ENCODE measurements at regions not wholly inside any gene's neighbourhood (a gene's known extent, or its start where the extent isn't known, plus 50 kb on each side); places are given as distances from the start of the nearest gene placed in this dataset.

DNA sequence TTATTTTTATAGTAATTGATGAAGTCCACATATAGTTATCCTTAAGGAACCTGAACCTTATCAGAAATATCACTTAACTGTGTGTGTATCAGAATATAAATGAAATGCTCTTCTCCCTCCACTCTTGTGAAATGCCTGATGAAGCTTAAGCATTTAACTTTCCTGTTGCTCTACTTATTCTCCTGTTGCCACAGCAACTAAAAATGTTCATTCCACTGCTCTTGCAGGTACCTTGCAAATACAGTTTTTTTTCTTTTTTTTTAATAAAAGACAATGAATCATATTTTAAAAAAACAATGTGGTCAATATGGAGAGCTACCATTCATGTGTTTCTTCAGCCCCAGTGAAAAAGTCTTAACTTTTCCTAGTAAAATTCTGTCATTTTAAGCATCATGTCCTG, 210.3 kb downstream of the RFPL4B start:
- no peak for DNase-seq
- H3K4me1 ChIP-seq (ENCODE audit: low read length), result no peaks in the 10 kb centered on the region
- no peaks in the 10 kb centered on the region for H3K9me3 ChIP-seq (ENCODE audit: low read length)
- H3K27ac ChIP-seq (ENCODE audit: low read length), result no peak overlapping the region
- no peaks in the 10 kb centered on the region for H3K27me3 ChIP-seq (ENCODE audit: low read length)
- no peaks in the 10 kb centered on the region for H3K9me2 ChIP-seq (replicated peaks; ENCODE audit: insufficient read depth, low read length)
- no peak overlapping the region for H3K4me2 ChIP-seq (ENCODE audit: low read depth, low read length, poor library complexity, severe bottlenecking)
- no peak overlapping the region for H2AFZ ChIP-seq (ENCODE audit: low read length)
- H3K36me3 ChIP-seq (ENCODE audit: insufficient read depth, low read length), result no peaks in the 10 kb centered on the region
- no peak overlapping the region for H3K9ac ChIP-seq (ENCODE audit: low read length)
- H3K79me2 ChIP-seq (ENCODE audit: low read length), result no peaks in the 10 kb centered on the region
- H3K4me3 ChIP-seq (ENCODE audit: low read length), result no peak overlapping the region
- H4K20me1 ChIP-seq (ENCODE audit: insufficient read depth, low read depth, low read length), result no peaks in the 10 kb centered on the region

DNA sequence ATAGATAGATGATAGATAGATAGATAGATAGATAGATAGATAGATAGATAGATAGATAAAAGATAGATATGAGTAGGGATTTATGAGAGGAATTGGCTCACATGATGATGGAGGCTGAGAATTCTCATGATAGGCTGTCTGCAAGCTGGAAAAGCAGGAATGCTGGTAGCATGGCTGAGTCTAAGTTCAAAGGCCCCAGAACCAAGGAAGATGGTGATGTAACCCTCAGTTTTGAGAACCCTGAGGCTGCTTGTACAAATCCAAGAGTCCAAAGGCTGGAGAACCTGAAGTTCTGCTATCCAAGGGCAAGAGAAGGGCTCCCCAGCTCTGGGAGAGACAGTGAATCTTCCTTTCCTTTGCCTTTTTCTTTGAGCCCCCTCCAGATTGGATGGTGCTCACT, 210.8 kb downstream of the RFPL4B start:
- no peaks in the 10 kb centered on the region for H3K9me3 ChIP-seq (ENCODE audit: low read length)
- H3K9me2 ChIP-seq (replicated peaks; ENCODE audit: insufficient read depth, low read length), result no peaks in the 10 kb centered on the region
- no peaks in the 10 kb centered on the region for H3K27me3 ChIP-seq (ENCODE audit: low read length)
- H2AFZ ChIP-seq (ENCODE audit: low read length), result no peak overlapping the region
- H3K9ac ChIP-seq (ENCODE audit: low read length), result no peak overlapping the region
- H3K4me2 ChIP-seq (ENCODE audit: low read depth, low read length, poor library complexity, severe bottlenecking), result no peak overlapping the region
- H3K36me3 ChIP-seq (ENCODE audit: insufficient read depth, low read length), result no peaks in the 10 kb centered on the region
- H3K4me1 ChIP-seq (ENCODE audit: low read length), result no peaks in the 10 kb centered on the region
- H3K4me3 ChIP-seq (ENCODE audit: low read length), result no peak overlapping the region
- H3K79me2 ChIP-seq (ENCODE audit: low read length), result no peaks in the 10 kb centered on the region
- DNase-seq, result no peak
- H3K27ac ChIP-seq (ENCODE audit: low read length), result no peak overlapping the region
- H4K20me1 ChIP-seq (ENCODE audit: insufficient read depth, low read depth, low read length), result no peaks in the 10 kb centered on the region

DNA sequence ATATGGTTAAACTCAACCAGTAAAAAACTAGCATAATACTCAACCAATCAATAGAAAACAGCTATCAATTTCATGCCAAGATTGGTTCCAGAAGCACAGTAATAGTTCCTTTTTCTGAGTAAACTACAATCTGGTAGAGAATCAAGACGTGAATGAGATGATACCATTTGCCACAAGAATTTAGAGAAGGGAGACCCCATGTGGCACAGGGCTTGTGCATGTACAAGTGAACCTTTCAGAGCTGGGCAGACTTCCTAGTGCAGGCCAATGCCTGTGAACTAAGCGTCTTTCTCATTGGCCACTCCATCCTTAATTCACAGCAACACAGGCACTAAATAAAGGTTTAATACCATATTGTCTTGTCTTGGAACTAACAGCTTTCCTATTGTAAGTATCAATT, 213.5 kb downstream of the RFPL4B start:
- Histone ChIP-seq H3K4me2 (ENCODE audit: low read depth, low read length, poor library complexity, severe bottlenecking) (no peak overlapping the region), H3K9me2 (replicated peaks; ENCODE audit: insufficient read depth, low read length) (no peaks in the 10 kb centered on the region), H4K20me1 (ENCODE audit: insufficient read depth, low read depth, low read length) (no peaks in the 10 kb centered on the region), H3K27ac (ENCODE audit: low read length) (no peak overlapping the region), H2AFZ (ENCODE audit: low read length) (no peak overlapping the region), H3K79me2 (ENCODE audit: low read length) (no peaks in the 10 kb centered on the region), H3K27me3 (ENCODE audit: low read length) (no peaks in the 10 kb centered on the region), H3K4me3 (ENCODE audit: low read length) (no peak overlapping the region), H3K4me1 (ENCODE audit: low read length) (no peaks in the 10 kb centered on the region), H3K9me3 (ENCODE audit: low read length) (no peaks in the 10 kb centered on the region), H3K9ac (ENCODE audit: low read length) (no peak overlapping the region), H3K36me3 (ENCODE audit: insufficient read depth, low read length) (no peaks in the 10 kb centered on the region)
- peak; percentile 54 for DNase-seq

DNA sequence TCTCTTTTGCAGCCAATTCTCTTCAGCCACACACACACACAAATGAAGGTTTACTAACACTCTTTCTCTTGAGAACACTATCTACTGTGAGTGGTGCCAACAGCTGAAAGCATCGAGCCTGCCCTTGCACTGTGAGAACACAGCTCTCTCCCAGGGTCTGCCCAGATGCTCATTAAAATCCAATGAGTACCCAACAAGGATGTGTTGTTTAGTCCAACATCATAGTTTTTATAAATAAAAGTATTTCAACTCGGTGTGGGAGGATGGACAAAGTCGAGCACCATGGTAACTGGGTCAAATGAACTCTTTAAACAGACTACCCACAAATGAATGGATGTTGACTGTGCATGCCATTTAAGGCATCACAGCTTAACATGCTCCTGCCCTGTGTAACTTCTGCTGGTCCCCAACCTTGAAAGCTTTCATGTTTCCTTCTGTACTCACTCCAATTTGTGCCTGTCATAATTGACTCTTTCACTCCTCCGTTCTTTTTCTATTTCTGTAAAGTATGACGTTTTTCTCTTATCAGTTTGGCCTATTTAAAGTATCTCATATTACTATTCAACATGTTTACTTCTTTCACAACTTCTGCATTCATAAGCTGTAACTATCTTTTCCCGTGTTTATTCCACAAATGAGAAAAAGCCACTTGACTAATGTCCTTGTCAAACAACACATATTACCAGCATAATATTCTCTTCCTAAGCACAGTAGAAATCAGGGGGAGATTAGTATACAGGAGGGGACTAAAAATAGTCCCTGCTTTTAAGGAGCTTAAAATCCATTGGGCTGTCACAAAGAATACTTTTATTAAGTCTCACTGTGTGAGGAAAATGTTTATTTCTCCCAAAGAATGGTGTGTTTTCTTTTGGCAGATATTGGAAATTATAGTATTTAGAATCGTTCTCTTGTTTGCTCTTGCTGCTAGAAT, 215.4 kb downstream of the RFPL4B start:
- H3K27ac ChIP-seq (ENCODE audit: low read length), result no peak overlapping the region
- no peak overlapping the region for H3K4me2 ChIP-seq (ENCODE audit: low read depth, low read length, poor library complexity, severe bottlenecking)
- H4K20me1 ChIP-seq (ENCODE audit: insufficient read depth, low read depth, low read length), result no peaks in the 10 kb centered on the region
- H3K27me3 ChIP-seq (ENCODE audit: low read length), result no peaks in the 10 kb centered on the region
- no peak overlapping the region for H2AFZ ChIP-seq (ENCODE audit: low read length)
- H3K9me2 ChIP-seq (replicated peaks; ENCODE audit: insufficient read depth, low read length), result no peaks in the 10 kb centered on the region
- no peak overlapping the region for H3K4me3 ChIP-seq (ENCODE audit: low read length)
- no peak overlapping the region for H3K9ac ChIP-seq (ENCODE audit: low read length)
- no peaks in the 10 kb centered on the region for H3K36me3 ChIP-seq (ENCODE audit: insufficient read depth, low read length)
- no peaks in the 10 kb centered on the region for H3K4me1 ChIP-seq (ENCODE audit: low read length)
- H3K9me3 ChIP-seq (ENCODE audit: low read length), result no peaks in the 10 kb centered on the region
- DNase-seq, result no peak
- no peaks in the 10 kb centered on the region for H3K79me2 ChIP-seq (ENCODE audit: low read length)

DNA sequence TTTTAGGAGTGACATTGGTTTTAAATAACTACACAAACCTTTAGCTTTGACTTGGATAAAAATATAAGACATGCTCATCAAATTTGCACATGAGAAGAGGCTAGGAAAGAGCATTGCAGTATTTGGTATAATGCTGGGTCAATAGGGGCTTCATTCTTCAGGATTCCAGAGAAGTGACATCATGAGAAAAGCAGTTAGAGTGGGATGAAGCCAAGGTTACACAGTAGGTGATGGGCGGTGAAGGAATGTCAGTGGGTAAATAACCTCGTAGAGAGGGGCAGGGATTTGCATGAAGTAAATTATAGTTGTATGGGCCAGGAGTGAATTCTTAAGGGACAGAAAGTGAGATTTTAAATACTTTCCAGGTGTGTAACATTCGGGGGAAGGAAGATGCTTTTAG, 216.2 kb downstream of the RFPL4B start:
- Histone ChIP-seq H3K4me2 (ENCODE audit: low read depth, low read length, poor library complexity, severe bottlenecking) (no peak overlapping the region), H3K9me3 (ENCODE audit: low read length) (no peaks in the 10 kb centered on the region), H3K4me1 (ENCODE audit: low read length) (no peaks in the 10 kb centered on the region), H3K9me2 (replicated peaks; ENCODE audit: insufficient read depth, low read length) (no peaks in the 10 kb centered on the region), H3K27me3 (ENCODE audit: low read length) (no peaks in the 10 kb centered on the region), H2AFZ (ENCODE audit: low read length) (no peak overlapping the region), H4K20me1 (ENCODE audit: insufficient read depth, low read depth, low read length) (no peaks in the 10 kb centered on the region), H3K27ac (ENCODE audit: low read length) (no peak overlapping the region), H3K9ac (ENCODE audit: low read length) (no peak overlapping the region), H3K79me2 (ENCODE audit: low read length) (no peaks in the 10 kb centered on the region), H3K4me3 (ENCODE audit: low read length) (no peak overlapping the region), H3K36me3 (ENCODE audit: insufficient read depth, low read length) (no peaks in the 10 kb centered on the region)
- no peak for DNase-seq

DNA sequence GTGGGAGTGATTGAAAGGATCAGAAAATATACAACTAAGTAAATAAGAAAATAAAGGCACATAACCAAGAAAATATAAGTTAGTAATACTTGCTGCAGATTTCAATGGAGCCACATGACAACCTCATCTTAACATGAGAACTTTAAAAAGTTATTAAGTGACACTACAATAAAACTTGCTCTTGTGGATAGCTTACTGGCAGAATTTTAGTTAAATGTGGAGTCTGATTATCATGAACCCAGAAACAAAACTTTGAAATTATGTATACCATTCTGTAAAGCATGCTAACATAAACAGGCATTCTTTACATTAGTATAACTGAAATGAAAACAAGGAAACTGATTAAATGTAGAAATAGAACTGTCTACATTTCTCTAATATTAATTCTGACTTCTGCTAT, 220.9 kb downstream of the RFPL4B start:
- no peak overlapping the region for H3K9ac ChIP-seq (ENCODE audit: low read length)

DNA sequence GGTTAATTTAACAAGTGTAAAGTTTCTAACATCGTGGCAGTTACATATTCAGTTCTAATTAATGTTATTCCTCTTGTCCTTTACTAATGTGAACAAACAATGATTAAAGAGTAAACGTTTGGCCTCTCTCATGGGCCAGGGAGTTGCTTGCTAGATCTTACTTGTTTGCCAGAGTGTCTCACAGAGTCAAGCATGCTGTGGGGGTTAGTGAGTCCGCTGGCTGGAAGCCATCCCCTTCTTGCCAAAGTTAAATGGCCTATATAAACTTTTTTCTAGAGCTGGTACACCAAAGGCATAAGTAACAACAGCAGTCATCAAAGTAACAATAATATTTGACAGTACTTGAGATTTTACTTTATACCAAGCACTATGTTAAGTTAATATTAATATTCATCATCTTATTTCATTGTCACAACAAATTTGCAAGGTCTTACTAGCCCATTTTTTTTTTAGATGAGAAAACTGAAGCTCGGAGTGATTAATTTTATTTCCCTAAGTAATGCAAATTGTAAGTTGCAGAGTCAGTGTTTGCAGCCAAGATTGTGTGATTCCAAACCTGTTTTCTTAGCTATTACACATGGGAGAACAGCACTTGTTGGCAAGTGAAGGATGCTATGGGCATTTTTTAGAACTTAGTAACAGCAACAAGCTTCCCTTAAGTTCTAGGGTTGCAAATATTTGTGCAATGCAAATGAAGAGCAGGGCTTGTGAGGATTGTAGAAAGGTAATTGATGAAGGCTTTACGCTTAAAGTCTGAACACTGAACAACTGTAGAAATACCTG, 224.5 kb downstream of the RFPL4B start:
- Histone ChIP-seq H3K27ac (ENCODE audit: low read length) (no peak overlapping the region), H3K4me2 (ENCODE audit: low read depth, low read length, poor library complexity, severe bottlenecking) (no peak overlapping the region), H3K9ac (ENCODE audit: low read length) (no peak overlapping the region), H3K79me2 (ENCODE audit: low read length) (no peaks in the 10 kb centered on the region), H3K9me2 (replicated peaks; ENCODE audit: insufficient read depth, low read length) (no peaks in the 10 kb centered on the region), H3K36me3 (ENCODE audit: insufficient read depth, low read length) (no peaks in the 10 kb centered on the region), H2AFZ (ENCODE audit: low read length) (no peak overlapping the region), H3K9me3 (ENCODE audit: low read length) (no peaks in the 10 kb centered on the region), H3K27me3 (ENCODE audit: low read length) (no peaks in the 10 kb centered on the region), H3K4me3 (ENCODE audit: low read length) (no peak overlapping the region), H3K4me1 (ENCODE audit: low read length) (peaks cover 10% of the 10 kb centered on the region), H4K20me1 (ENCODE audit: insufficient read depth, low read depth, low read length) (no peaks in the 10 kb centered on the region)
- no peak for DNase-seq

More for the DNA sequence above, 220.9 kb downstream of the RFPL4B start:
- no peak overlapping the region for H3K4me2 ChIP-seq (ENCODE audit: low read depth, low read length, poor library complexity, severe bottlenecking)
- no peaks in the 10 kb centered on the region for H3K9me2 ChIP-seq (replicated peaks; ENCODE audit: insufficient read depth, low read length)
- no peak overlapping the region for H3K27ac ChIP-seq (ENCODE audit: low read length)
- no peak overlapping the region for H3K4me3 ChIP-seq (ENCODE audit: low read length)
- H3K36me3 ChIP-seq (ENCODE audit: insufficient read depth, low read length), result no peaks in the 10 kb centered on the region
- no peaks in the 10 kb centered on the region for H3K27me3 ChIP-seq (ENCODE audit: low read length)
- no peak for DNase-seq
- H3K9me3 ChIP-seq (ENCODE audit: low read length), result no peaks in the 10 kb centered on the region
- H3K79me2 ChIP-seq (ENCODE audit: low read length), result no peaks in the 10 kb centered on the region
- H3K4me1 ChIP-seq (ENCODE audit: low read length), result no peaks in the 10 kb centered on the region
- H2AFZ ChIP-seq (ENCODE audit: low read length), result no peak overlapping the region
- no peaks in the 10 kb centered on the region for H4K20me1 ChIP-seq (ENCODE audit: insufficient read depth, low read depth, low read length)

DNA sequence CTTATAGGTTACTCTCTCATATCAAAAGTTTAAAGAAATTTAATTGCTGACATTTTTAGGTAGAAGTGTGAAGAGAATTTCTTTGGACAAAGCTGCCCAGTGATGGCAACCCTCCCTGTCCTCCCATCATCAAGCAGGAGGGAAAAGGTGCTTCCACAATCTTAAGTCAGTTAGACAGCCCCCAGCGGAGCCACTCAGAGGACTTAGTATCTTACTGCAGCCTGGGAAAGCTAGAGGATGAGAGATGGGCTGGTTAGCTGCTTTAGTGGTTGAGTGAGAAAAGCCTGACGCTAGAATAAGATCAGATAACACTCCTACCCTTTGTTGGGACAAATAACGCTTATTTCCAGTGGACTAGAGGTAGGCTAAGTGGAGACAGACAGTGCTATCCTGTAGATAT, 227.1 kb downstream of the RFPL4B start:
- H3K27me3 ChIP-seq (ENCODE audit: low read length), result no peaks in the 10 kb centered on the region
- H3K9me3 ChIP-seq (ENCODE audit: low read length), result no peaks in the 10 kb centered on the region
- H3K79me2 ChIP-seq (ENCODE audit: low read length), result no peaks in the 10 kb centered on the region
- no peak overlapping the region for H2AFZ ChIP-seq (ENCODE audit: low read length)
- no peak overlapping the region for H3K9ac ChIP-seq (ENCODE audit: low read length)
- H3K27ac ChIP-seq (ENCODE audit: low read length), result no peak overlapping the region
- H4K20me1 ChIP-seq (ENCODE audit: insufficient read depth, low read depth, low read length), result no peaks in the 10 kb centered on the region
- H3K4me1 ChIP-seq (ENCODE audit: low read length), result peaks cover 12% of the 10 kb centered on the region
- no peak overlapping the region for H3K4me3 ChIP-seq (ENCODE audit: low read length)
- no peak for DNase-seq
- no peaks in the 10 kb centered on the region for H3K9me2 ChIP-seq (replicated peaks; ENCODE audit: insufficient read depth, low read length)
- H3K4me2 ChIP-seq (ENCODE audit: low read depth, low read length, poor library complexity, severe bottlenecking), result no peak overlapping the region
- H3K36me3 ChIP-seq (ENCODE audit: insufficient read depth, low read length), result no peaks in the 10 kb centered on the region

All from Karpas-422 (cell line).